ENCODE measurements at regions not wholly inside any gene's neighbourhood (a gene's known extent, or its start where the extent isn't known, plus 50 kb on each side); places are given as distances from the start of the nearest gene placed in this dataset.
A peak's percentile ranks its signal among the peaks of the same experiment; 100 is the strongest.
"Not testable (repeated sequence)": the region's sequence is repeated elsewhere in the genome, so short reads cannot be mapped to it uniquely, and the experiment has no call there.

GRCh38 chr4:112736718-112737135, 99.8 kb downstream of the LARP7 start:
- H3K4me3 ChIP-seq = no peak overlapping the region
- H3K27ac ChIP-seq (replicated peaks in 1 of 4) = no peak overlapping the region
- no peaks in the 10 kb centered on the region for H3K4me1 ChIP-seq
- no peaks in the 10 kb centered on the region for H3K9me3 ChIP-seq
- intact Hi-C loops (cut with DNase I) = no loop called here
- no peaks in the 10 kb centered on the region for H3K27me3 ChIP-seq
- WGBS = 89% methylated on average over 1 of the region's 1 CpG
- TF ChIP-seq POLR2AphosphoS5 (IDR thresholded peaks at IDR 0.05) = no peak
- TF ChIP-seq EP300 (IDR thresholded peaks at IDR 0.05) = no peak
- TF ChIP-seq CTCF (IDR thresholded peaks at IDR 0.05) = no peak
- no peak for TF ChIP-seq POLR2A (IDR thresholded peaks at IDR 0.05; ENCODE audit: low read depth)
- DNase-seq (ENCODE audit: extremely low spot score) = peak; percentile 26
- H3K36me3 ChIP-seq = no peaks in the 10 kb centered on the region

- WGBS = 86% methylated on average over 8 of the region's 8 CpGs
- intact Hi-C loops (cut with DNase I) = no loop called here
- TF ChIP-seq POLR2AphosphoS5 (IDR thresholded peaks at IDR 0.05) (no peak), POLR2A (IDR thresholded peaks at IDR 0.05; ENCODE audit: low read depth) (no peak), CTCF (IDR thresholded peaks at IDR 0.05) (no peak), EP300 (IDR thresholded peaks at IDR 0.05) (no peak)
- H3K27me3 ChIP-seq = no peaks in the 10 kb centered on the region
- H3K36me3 ChIP-seq = no peaks in the 10 kb centered on the region
- no peak overlapping the region for H3K27ac ChIP-seq (replicated peaks in 1 of 4)
- H3K4me3 ChIP-seq = no peak overlapping the region
- no peaks in the 10 kb centered on the region for H3K4me1 ChIP-seq
- no peaks in the 10 kb centered on the region for H3K9me3 ChIP-seq
- peak; percentile 42 for DNase-seq (ENCODE audit: extremely low spot score)
These were observed 102.5 kb downstream of the LARP7 start for GRCh38 chr4:112739442-112739841.

- WGBS = 48% methylated on average over 1 of the region's 1 CpG
- no peaks in the 10 kb centered on the region for H3K27me3 ChIP-seq
- no peak overlapping the region for H3K27ac ChIP-seq (replicated peaks in 1 of 4)
- H3K9me3 ChIP-seq = no peaks in the 10 kb centered on the region
- DNase-seq (ENCODE audit: extremely low spot score) = no peak
- TF ChIP-seq POLR2AphosphoS5 (IDR thresholded peaks at IDR 0.05) (no peak), POLR2A (IDR thresholded peaks at IDR 0.05; ENCODE audit: low read depth) (no peak), CTCF (IDR thresholded peaks at IDR 0.05) (no peak), EP300 (IDR thresholded peaks at IDR 0.05) (no peak)
- H3K4me3 ChIP-seq = no peak overlapping the region
- H3K4me1 ChIP-seq = peaks cover 0 to 7% (median 0%) of the 10 kb centered on the region in 4 donors
- no peaks in the 10 kb centered on the region for H3K36me3 ChIP-seq
- intact Hi-C loops (cut with DNase I) = no loop called here
These were observed 110.1 kb downstream of the LARP7 start for GRCh38 chr4:112747036-112747435.

GRCh38 chr4:112748352-112748878, 111.5 kb downstream of the LARP7 start:
- intact Hi-C loops (cut with DNase I) = no loop called here
- Histone ChIP-seq H3K4me3 (no peak overlapping the region), H3K9me3 (no peaks in the 10 kb centered on the region), H3K36me3 (no peaks in the 10 kb centered on the region), H3K27me3 (no peaks in the 10 kb centered on the region), H3K4me1 (peaks cover 0 to 7% (median 0%) of the 10 kb centered on the region in 4 donors), H3K27ac (replicated peaks in 1 of 4) (no peak overlapping the region)
- no peak for DNase-seq (ENCODE audit: extremely low spot score)
- TF ChIP-seq CTCF (IDR thresholded peaks at IDR 0.05) = no peak
- no peak for TF ChIP-seq EP300 (IDR thresholded peaks at IDR 0.05)
- TF ChIP-seq POLR2A (IDR thresholded peaks at IDR 0.05; ENCODE audit: low read depth) = no peak
- no peak for TF ChIP-seq POLR2AphosphoS5 (IDR thresholded peaks at IDR 0.05)

GRCh38 chr4:112750749-112751148, 113.8 kb downstream of the LARP7 start:
- DNase-seq (ENCODE audit: extremely low spot score); H3K4me1 ChIP-seq; H3K36me3 ChIP-seq; H3K27me3 ChIP-seq; H3K9me3 ChIP-seq; H3K27ac ChIP-seq (replicated peaks in 1 of 4); intact Hi-C loops (cut with DNase I); H3K4me3 ChIP-seq: not testable (repeated sequence)
- 87% methylated on average over 7 of the region's 7 CpGs for WGBS
